Ascending aorta (tissue), 2 donors: ENCODE measurements at regions not wholly inside any gene's neighbourhood (a gene's known extent, or its start where the extent isn't known, plus 50 kb on each side); places are given as distances from the start of the nearest gene placed in this dataset.

Source experiments
- DNase-seq, 2 donors: peaks; one replicate each; pipeline ENCODE4 v3.0.0-alpha.2; 2019; ENCODE audit warnings: low spot score in 2 of 2
- H3K27ac ChIP-seq, 2 donors: fragments of 200-600 bp; sonication (generic); one replicate each; pipeline ENCODE4 v1.5.1; 2016 to 2017; ENCODE audit warnings: mild to moderate bottlenecking in 1 of 2
- H3K27me3 ChIP-seq: fragments of 200-600 bp; sonication (generic); one replicate; pipeline ENCODE4 v1.5.1; 2017
- H3K36me3 ChIP-seq, 2 donors: fragments of 200-600 bp; sonication (generic); one replicate each; pipeline ENCODE4 v1.5.1; 2016
- H3K4me1 ChIP-seq, 2 donors: fragments of 200-600 bp; sonication (generic); one replicate each; pipeline ENCODE4 v1.5.1; 2016 to 2017; ENCODE audit warnings: mild to moderate bottlenecking in 1 of 2
- H3K4me3 ChIP-seq, 2 donors: fragments of 200-600 bp; sonication (generic); one replicate each; pipeline ENCODE4 v1.5.1; 2016 to 2017; ENCODE audit warnings: mild to moderate bottlenecking in 1 of 2
- H3K9me3 ChIP-seq, 2 donors: fragments of 200-600 bp; sonication (generic); one replicate each; pipeline ENCODE4 v1.5.1; 2016
- CTCF ChIP-seq, 3 experiments: fragments of 200-600 bp in 2 of 3; fragments of 450-650 bp in 1 of 3; sonication (generic) in 2 of 3; IDR thresholded peaks; one replicate each; pipeline ENCODE4 v1.5.1; 2016 to 2019; ENCODE audit warnings: antibody characterized with exemption in 3 of 3, mild to moderate bottlenecking in 1 of 3, moderate library complexity in 1 of 3
- intact Hi-C: fragments of 100-400 bp; cut with DNase I; formaldehyde crosslinking; loops from one replicate; pipeline ENCODE4 v1.15.1; 2023

DNA sequence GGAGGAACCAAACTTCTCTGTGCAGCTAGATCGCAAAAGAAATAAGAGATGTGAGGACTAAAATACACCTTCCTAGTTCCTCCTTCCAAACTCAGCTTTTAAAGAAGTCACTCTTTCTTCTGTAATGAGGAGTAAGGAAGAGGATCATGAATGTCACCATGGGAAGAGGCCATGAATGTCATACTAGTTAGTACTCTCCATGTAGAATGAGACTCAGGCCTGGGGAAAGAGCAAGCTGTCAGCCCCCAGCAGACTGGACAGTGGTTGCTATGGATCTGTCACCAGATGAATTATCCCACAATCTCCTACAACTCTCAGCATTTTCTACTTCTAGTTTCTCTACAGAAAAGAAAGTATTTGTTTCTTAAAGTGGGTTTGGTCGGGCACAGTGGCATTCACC is 57.1 kb upstream of the PRDM8 start:
- H3K27ac ChIP-seq: no peak overlapping the region
- TF ChIP-seq CTCF (IDR thresholded peaks at IDR 0.05): no peak
- no peaks in the 10 kb centered on the region for H3K27me3 ChIP-seq
- no peaks in the 10 kb centered on the region for H3K9me3 ChIP-seq
- H3K4me1 ChIP-seq: no peaks in the 10 kb centered on the region
- intact Hi-C loops: no loop called here
- no peak overlapping the region for H3K4me3 ChIP-seq
- H3K36me3 ChIP-seq: no peaks in the 10 kb centered on the region
- no peak for DNase-seq

- Histone ChIP-seq H3K4me3 (no peak overlapping the region), H3K4me1 (no peaks in the 10 kb centered on the region), H3K27me3 (no peaks in the 10 kb centered on the region), H3K27ac (no peak overlapping the region), H3K9me3 (no peaks in the 10 kb centered on the region), H3K36me3 (no peaks in the 10 kb centered on the region)
- no peak for DNase-seq
- intact Hi-C loops: no loop called here
- no peak for TF ChIP-seq CTCF (IDR thresholded peaks at IDR 0.05)
Observed at GRCh38 chr4:80139671-80140070, 57.6 kb upstream of the PRDM8 start.

DNA sequence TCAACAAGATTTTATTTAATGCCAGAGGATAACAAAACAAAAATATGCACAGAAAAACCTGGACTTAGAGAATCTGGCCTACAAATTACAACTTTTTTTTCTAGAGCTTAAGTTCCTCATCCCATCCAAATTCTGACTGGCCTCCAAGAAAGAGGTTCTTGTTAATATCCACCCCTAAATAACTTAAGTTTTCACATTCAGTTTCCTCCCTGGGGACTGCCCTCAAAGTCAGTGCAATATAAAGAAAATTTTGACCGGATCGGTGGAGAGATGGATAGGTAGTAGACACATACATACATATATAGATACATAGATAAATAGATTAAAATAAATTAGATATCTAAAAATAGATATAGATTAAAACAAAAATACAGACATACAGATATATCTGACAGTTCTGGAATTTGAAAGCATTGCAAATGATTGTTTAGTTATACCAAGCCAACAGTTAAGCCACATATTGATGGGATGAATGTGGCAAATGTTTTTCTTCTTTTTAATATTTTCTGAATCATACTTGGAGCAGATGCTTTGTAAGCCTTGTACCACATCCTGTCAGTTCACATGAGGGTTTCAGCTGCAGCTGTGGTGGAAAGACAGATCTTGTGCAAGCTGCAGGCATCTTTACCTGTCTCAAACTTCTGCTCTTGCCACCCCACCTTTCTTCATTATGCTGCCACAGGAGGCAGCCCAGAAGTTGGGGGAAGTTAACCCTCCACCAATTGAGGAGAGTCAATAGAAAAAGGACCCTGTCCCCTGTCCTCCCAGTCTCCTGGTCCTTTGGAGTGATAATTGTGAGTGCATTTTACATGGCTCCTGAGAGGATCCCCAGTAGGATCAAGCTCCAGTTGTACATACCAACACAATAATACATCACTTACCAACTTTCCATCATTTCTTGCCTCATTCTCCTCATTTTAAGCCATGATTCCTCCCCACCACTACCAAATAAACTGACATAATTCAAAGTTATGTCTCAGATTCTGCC is 58.5 kb upstream of the PRDM8 start:
- no peak for DNase-seq
- TF ChIP-seq CTCF (IDR thresholded peaks at IDR 0.05): no peak
- no peaks in the 10 kb centered on the region for H3K4me1 ChIP-seq
- no peaks in the 10 kb centered on the region for H3K9me3 ChIP-seq
- H3K27me3 ChIP-seq: no peaks in the 10 kb centered on the region
- H3K27ac ChIP-seq: no peak overlapping the region
- no peak overlapping the region for H3K4me3 ChIP-seq
- no peaks in the 10 kb centered on the region for H3K36me3 ChIP-seq
- intact Hi-C loops: no loop called here

DNA sequence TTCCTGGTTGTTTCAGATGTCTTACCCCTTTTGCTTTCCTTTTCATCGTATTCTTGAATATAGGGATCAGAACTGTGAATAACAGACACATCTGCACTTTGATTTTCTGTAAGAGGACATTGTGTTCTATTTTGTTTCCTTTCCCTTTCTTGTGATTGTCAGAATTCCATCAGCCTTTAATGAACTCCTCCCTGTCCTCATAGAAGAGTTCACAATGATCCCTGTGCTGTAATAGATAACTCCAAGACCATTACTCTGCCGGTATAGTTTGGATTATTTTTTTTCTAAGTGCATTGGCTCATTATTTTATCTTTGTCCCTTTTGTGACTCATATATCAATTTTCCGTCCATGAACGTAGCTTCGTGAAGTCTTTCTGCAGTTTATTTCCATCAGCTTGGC is 59.7 kb upstream of the PRDM8 start:
- no peak overlapping the region for H3K27ac ChIP-seq
- intact Hi-C loops: no loop called here
- no peaks in the 10 kb centered on the region for H3K36me3 ChIP-seq
- no peak for DNase-seq
- H3K27me3 ChIP-seq: no peaks in the 10 kb centered on the region
- no peaks in the 10 kb centered on the region for H3K9me3 ChIP-seq
- TF ChIP-seq CTCF (IDR thresholded peaks at IDR 0.05): no peak
- H3K4me3 ChIP-seq: no peak overlapping the region
- H3K4me1 ChIP-seq: no peaks in the 10 kb centered on the region

GRCh38 chr4:80136270-80136669 is 61.0 kb upstream of the PRDM8 start:
- Histone ChIP-seq H3K27me3 (no peaks in the 10 kb centered on the region), H3K36me3 (no peaks in the 10 kb centered on the region), H3K4me1 (no peaks in the 10 kb centered on the region), H3K4me3 (no peak overlapping the region), H3K9me3 (no peaks in the 10 kb centered on the region), H3K27ac (no peak overlapping the region)
- intact Hi-C loops: no loop called here
- no peak for DNase-seq
- no peak for TF ChIP-seq CTCF (IDR thresholded peaks at IDR 0.05)
